ENCODE measurements at regions not wholly inside any gene's neighbourhood (a gene's known extent, or its start where the extent isn't known, plus 50 kb on each side); places are given as distances from the start of the nearest gene placed in this dataset.

- TF ChIP-seq CTCF (IDR thresholded peaks at IDR 0.05; ENCODE audit: low read depth, low read length, missing input control) (no peak), TAF1 (conservative IDR thresholded peaks at IDR 0.05) (no peak), HNF4G (IDR thresholded peaks at IDR 0.05) (no peak), REST (IDR thresholded peaks at IDR 0.05) (no peak), EGR1 (IDR thresholded peaks at IDR 0.05; ENCODE audit: low read depth in 2 of 2) (no peak), RAD21 (IDR thresholded peaks at IDR 0.05) (no peak), MAX (IDR thresholded peaks at IDR 0.05) (no peak)
Observed at GRCh38 chr6:130558131-130558530, 192.3 kb downstream of the TMEM200A start.
